ENCODE measurements at regions not wholly inside any gene's neighbourhood (a gene's known extent, or its start where the extent isn't known, plus 50 kb on each side); places are given as distances from the start of the nearest gene placed in this dataset.
"Not testable (repeated sequence)": the region's sequence is repeated elsewhere in the genome, so short reads cannot be mapped to it uniquely, and the experiment has no call there.

DNA sequence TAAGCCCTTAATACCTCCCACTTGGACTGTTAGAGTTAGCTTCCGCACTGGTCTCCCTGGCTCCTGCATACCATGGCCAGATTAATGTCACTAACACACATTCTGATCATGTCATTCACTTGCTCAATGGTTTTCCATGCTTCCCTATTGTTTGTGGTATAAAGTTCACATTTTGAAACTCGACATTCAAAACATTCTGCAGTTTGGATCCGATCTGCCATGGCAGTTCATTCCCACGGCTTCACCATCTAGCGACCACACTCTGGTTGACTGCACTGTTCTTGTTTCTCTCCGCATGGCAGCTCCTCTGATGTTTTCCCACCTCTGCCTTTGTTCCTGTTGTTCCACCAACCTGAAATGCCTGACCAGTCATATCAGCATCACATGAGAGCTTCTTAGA, 87.4 kb upstream of the WAC start:
- DNase-seq, result no peak
- Histone ChIP-seq H3K4me3 (ENCODE audit: insufficient read depth, low read depth, low read length) (no peak overlapping the region), H3K27me3 (ENCODE audit: control insufficient read depth, insufficient read depth, low read length) (no peaks in the 10 kb centered on the region)

DNA sequence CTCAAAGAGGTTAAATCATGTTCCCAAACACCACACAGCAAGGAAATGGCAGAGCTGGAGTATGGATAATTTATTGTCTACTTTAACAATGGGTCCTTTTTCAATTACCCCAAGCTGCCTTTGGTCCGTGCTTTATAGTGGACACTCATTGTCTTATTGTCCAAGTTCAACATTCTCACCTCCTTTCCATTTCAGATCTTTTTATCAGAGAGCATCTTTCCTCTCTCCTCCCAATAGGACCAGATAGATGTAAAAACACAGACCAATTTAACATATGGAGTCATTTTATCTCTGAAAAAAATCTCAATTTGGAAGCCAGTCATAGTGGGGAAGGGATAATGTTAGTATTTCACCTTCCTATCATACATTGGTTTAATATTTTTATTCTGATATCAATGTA, 83.5 kb upstream of the WAC start:
- Histone ChIP-seq H3K27me3 (ENCODE audit: control insufficient read depth, insufficient read depth, low read length) (no peaks in the 10 kb centered on the region), H3K36me3 (replicated peaks; ENCODE audit: control insufficient read depth, insufficient read depth, low read length) (no peaks in the 10 kb centered on the region), H3K4me3 (ENCODE audit: insufficient read depth, low read depth, low read length) (no peak overlapping the region)
- DNase-seq, result no peak

More for the DNA sequence above, 87.4 kb upstream of the WAC start:
- H3K36me3 ChIP-seq (replicated peaks; ENCODE audit: control insufficient read depth, insufficient read depth, low read length), result no peaks in the 10 kb centered on the region

DNA sequence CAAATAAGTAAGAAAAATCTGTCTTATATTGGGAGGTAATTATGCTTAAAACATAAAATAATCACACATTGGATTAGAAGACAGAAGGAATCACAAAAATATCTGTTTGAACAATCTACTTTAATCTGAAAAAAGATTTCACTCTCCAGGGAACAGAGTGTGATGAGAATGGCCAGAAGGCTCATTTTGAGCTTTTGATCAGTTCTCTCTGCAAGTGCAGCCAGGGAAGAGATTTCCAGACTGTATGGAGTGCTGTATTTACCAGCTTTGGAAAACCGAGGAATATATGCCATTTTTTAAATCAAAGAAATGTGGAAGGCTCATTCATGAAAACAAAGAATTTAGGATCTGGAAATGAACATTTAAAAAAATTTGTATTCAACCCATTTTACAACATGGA, 83.0 kb upstream of the WAC start:
- DNase-seq, result no peak
- Histone ChIP-seq H3K4me3 (ENCODE audit: insufficient read depth, low read depth, low read length) (no peak overlapping the region), H3K27me3 (ENCODE audit: control insufficient read depth, insufficient read depth, low read length) (no peaks in the 10 kb centered on the region), H3K36me3 (replicated peaks; ENCODE audit: control insufficient read depth, insufficient read depth, low read length) (no peaks in the 10 kb centered on the region)

DNA sequence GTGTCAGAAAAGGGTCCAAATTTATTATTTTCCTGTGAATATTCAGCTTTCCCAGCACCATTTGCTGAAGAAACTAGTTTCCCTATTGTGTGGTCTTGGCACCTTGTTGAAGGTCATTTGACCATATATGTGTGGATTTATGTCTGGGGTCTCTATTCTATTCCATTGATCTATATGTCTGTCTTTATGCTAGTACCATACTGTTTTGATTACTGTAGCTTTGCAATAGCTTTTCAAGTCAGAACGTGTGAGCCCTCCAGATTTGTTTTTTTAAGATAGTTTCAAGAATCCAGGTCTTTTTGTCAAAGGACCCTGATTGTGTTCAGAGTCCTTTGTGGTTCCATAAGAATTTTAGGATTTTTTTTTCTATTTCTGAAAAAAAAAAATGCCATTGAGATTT, 79.0 kb upstream of the WAC start:
- Histone ChIP-seq H3K27me3 (ENCODE audit: control insufficient read depth, insufficient read depth, low read length) (no peaks in the 10 kb centered on the region), H3K4me3 (ENCODE audit: insufficient read depth, low read depth, low read length) (no peak overlapping the region), H3K36me3 (replicated peaks; ENCODE audit: control insufficient read depth, insufficient read depth, low read length) (no peaks in the 10 kb centered on the region)
- DNase-seq, result no peak

DNA sequence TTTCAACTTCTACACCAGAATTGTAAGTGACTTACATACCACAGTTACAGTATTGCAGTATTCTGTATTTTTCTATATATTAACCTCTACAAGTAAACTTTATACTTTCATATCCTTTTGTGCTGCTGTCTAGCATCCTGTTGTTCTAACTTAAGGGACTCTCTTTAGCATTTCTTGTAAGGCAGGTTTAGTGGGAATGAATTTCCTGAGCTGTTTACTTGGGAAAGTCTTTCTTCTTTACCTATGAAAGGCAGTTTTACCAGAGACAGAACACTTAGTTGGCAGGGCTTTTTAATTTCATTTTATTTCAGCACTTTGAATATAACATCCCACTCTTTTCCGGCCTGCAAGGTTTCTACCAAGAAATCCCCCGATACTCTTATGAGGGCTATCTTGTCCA, 75.8 kb upstream of the WAC start:
- DNase-seq, result no peak
- no peak overlapping the region for H3K4me3 ChIP-seq (ENCODE audit: insufficient read depth, low read depth, low read length)
- no peaks in the 10 kb centered on the region for H3K36me3 ChIP-seq (replicated peaks; ENCODE audit: control insufficient read depth, insufficient read depth, low read length)
- no peaks in the 10 kb centered on the region for H3K27me3 ChIP-seq (ENCODE audit: control insufficient read depth, insufficient read depth, low read length)

DNA sequence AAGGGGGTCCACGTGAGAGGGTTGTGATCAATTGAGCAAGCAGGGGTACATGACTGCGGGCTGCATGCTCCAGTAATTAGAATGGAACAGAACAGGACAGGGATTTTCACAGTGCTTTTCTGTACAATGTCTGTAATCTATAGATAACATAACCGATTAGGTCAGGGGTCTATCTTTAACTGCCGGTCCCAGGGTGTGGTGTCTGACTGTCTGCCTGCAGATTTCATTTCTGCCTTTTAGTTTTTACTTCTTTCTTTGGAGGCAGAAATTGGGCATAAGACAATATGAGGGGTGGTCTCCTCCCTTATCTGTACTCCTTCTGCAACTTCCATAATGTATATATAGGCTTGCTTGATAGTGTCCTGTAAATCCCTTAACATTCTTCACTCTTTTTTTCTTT, 75.0 kb upstream of the WAC start:
- not testable (repeated sequence) for H3K4me3 ChIP-seq (ENCODE audit: insufficient read depth, low read depth, low read length); H3K36me3 ChIP-seq (replicated peaks; ENCODE audit: control insufficient read depth, insufficient read depth, low read length); DNase-seq; H3K27me3 ChIP-seq (ENCODE audit: control insufficient read depth, insufficient read depth, low read length)

DNA sequence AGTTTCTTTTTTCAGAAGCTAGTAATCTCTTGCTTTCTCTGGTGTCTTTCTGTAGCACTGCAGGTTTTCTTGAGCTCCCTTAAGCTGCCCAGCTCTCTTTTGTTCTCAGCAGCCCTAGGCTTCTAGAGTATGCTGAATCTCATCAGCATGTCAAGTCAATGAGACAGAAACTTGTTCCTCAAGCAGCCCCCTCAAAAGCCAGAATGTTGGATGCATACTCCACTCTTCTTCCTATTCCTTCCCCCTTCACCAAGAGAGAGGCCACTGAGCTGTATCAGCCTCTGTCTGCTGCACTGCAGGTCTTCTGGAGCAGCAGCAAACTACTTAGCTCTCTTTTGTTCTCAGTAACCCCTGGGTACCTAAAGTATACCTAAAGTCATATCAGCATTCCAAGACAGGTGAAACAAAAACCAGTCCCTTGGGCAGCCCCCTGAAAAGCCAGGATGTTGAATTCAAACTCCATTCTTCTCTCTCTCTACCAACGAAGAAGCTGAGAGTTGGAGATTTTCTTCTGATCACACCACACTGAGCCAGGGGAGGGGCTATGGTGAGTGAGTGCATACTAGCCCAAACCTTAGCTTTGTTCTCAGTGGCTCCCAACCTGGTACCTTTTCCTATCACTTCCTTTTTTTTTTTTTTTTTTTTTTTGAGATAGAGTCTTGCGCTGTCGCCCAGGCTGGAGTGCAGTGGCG, 73.3 kb upstream of the WAC start:
- no peaks in the 10 kb centered on the region for H3K27me3 ChIP-seq (ENCODE audit: control insufficient read depth, insufficient read depth, low read length)
- H3K4me3 ChIP-seq (ENCODE audit: insufficient read depth, low read depth, low read length), result no peak overlapping the region
- peak; percentile 65 for DNase-seq
- H3K36me3 ChIP-seq (replicated peaks; ENCODE audit: control insufficient read depth, insufficient read depth, low read length), result no peaks in the 10 kb centered on the region

DNA sequence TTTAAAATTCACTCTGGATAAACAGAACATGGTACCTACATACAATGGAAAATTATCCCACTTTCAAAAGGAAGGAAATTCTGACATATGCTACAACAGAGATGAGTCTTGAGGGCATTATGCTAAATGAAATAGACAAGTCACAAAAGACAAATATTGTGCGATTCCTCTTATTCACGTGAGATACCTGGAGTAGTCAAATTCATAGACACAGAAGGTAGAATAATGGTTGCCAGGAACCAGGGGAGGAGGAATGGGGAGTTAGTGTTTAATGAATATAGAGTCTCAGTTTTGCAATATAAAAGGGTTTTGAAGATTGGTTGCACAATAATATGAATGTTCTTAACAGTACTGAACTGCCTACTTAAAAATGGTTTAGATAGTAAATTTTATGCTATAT, 69.8 kb upstream of the WAC start:
- H3K27me3 ChIP-seq (ENCODE audit: control insufficient read depth, insufficient read depth, low read length), result no peaks in the 10 kb centered on the region
- H3K36me3 ChIP-seq (replicated peaks; ENCODE audit: control insufficient read depth, insufficient read depth, low read length), result no peaks in the 10 kb centered on the region
- H3K4me3 ChIP-seq (ENCODE audit: insufficient read depth, low read depth, low read length), result no peak overlapping the region
- DNase-seq, result no peak

DNA sequence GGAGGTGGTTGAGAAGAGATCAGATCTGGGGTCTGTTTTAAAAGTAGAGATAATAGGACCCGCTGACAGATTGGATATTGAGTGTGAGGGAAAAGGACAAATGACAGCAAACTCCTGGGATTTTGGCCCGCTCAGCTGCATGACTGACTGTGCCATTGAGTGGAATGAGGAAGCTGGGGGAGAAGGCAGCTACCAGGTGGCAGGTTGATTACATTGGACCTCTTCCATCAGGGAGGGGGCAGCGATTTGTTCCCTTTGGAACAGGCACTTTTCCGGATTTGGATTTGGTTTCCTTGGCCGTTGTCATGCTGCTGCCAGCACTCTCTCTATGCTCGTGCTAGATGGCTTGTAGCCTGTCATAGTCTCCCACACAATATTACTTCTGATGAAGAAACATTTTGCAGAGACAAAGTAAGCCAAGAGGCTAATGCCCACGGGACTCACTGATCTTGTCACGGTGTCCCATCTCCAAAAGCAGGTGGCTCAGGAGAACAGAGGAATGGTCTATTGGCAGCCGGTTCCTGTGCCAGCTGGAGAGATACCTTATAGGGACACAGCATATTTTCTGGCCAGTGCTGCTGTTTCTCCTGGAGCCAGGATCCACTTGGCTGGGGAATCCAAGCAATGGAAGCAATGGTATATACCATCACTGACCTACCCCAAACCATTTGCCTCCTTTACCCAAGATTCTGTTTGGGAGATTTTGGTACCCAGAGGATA, 69.1 kb upstream of the WAC start:
- Histone ChIP-seq H3K27me3 (ENCODE audit: control insufficient read depth, insufficient read depth, low read length) (no peaks in the 10 kb centered on the region), H3K4me3 (ENCODE audit: insufficient read depth, low read depth, low read length) (no peak overlapping the region), H3K36me3 (replicated peaks; ENCODE audit: control insufficient read depth, insufficient read depth, low read length) (no peaks in the 10 kb centered on the region)
- DNase-seq, result no peak

DNA sequence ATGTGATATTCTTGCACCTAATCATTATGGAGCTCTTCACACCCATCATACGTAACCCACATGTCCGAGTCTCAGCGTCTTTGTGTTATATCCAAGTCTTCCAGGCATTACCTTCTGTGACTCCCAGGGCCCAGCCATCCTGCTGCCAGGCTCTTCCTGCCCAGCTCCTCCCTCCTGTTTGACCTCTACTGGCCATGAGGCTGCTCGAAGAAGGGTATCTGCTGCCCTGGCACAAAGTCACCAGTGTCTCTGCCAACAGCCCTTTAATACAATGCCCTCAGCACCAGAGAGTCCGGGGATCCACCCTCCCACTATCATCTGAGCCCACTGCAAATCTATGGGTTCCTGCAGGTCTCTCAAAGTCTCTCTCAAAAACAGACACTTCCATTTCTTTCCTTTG, 65.3 kb upstream of the WAC start:
- H3K27me3 ChIP-seq (ENCODE audit: control insufficient read depth, insufficient read depth, low read length), result no peaks in the 10 kb centered on the region
- no peak overlapping the region for H3K4me3 ChIP-seq (ENCODE audit: insufficient read depth, low read depth, low read length)
- no peak for DNase-seq
- H3K36me3 ChIP-seq (replicated peaks; ENCODE audit: control insufficient read depth, insufficient read depth, low read length), result no peaks in the 10 kb centered on the region

DNA sequence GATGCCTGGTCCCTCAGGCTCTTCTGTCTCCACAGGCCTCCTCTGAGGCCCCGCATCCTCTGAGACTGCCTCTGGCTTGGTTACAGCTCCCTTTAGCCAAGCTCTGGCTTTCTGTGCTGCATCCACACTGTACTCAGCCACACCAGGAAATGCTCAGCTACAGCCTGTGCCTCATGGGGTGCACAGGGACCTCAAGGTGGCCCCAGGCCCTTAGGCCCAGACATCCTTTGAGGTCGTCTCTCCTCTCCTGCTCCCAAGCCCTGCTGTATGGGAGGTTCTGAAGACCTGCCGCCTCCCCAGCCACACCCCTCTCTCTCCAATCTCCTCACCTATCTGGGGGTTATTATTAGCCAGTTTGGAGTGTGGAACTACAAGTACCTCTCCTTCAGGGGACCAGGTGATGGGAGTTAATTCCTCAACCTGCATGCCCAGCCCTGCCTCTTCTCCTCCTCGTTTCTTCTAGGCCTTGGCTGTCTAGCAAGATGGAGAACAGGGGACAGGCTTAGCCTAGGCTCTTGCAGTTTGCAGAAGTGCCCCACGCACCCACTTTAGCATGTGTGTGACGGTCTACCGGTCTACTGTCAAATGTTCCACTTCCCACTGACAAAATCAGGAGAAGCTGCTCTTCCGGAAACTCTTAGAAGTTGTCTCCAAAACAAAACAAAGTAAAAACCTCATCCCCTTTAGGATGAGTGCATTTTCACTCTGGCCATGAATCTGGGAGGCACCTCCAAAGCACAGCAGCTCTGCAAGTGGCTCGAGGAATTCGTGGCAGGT, 64.0 kb upstream of the WAC start:
- Histone ChIP-seq H3K27me3 (ENCODE audit: control insufficient read depth, insufficient read depth, low read length) (no peaks in the 10 kb centered on the region), H3K36me3 (replicated peaks; ENCODE audit: control insufficient read depth, insufficient read depth, low read length) (no peaks in the 10 kb centered on the region), H3K4me3 (ENCODE audit: insufficient read depth, low read depth, low read length) (no peak overlapping the region)
- DNase-seq, result no peak

DNA sequence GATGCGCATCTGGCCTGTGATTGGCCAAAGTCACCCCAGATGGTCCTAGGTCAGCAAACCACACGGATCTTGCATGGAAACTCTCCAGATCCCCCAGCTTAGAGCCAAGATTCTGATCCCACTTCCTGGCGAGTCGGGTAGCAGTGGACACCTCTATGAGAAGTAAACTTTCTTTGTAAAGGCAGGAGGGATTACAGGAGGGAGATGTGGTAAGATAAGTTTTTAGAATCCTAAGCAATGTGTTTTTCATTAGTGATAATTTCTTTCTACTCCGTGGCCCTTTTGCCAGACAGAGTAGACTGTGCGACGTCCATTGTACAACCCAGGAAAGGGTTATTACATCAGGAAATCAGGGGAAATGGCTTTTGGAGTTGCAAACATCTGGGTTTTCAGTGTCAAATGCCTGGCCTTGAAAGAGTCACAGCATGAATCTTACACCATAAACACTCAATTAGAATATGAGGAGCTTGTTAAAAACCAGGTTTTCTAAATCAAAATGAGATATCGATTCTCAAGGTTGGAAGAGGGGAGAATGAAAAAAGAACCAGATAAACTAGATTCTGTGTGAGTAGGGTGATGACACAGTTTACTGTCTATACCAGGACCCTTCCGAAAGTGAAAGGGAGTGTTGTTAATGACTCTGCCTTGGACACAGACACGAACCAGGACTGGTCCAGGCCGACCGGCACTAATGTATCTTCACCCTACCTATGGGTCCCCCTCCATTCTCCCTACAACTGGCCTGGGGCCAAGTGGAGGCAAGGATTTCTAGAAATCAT, 61.9 kb upstream of the WAC start:
- Histone ChIP-seq H3K4me3 (ENCODE audit: insufficient read depth, low read depth, low read length) (no peak overlapping the region), H3K27me3 (ENCODE audit: control insufficient read depth, insufficient read depth, low read length) (no peaks in the 10 kb centered on the region), H3K36me3 (replicated peaks; ENCODE audit: control insufficient read depth, insufficient read depth, low read length) (no peaks in the 10 kb centered on the region)
- DNase-seq, result peak; percentile 19

DNA sequence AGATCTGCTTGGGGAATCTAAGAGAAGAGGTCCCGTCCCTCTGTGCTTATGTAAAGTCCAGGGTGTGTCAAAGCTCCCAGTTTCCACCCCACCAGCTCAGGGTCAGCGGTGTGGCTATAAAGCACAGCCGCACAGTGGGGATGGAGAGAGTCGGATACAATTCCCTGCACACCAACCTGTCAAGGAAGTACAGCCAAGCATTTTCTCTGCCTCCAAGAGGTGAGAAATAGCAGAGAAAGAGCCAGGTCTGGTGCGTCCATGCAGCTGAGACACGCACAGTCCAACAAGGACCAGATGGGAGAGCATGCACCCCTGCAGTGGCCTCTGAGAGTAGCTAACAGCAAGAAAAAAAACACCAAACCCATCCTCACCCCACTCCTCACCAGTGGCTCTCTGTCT, 61.3 kb upstream of the WAC start:
- Histone ChIP-seq H3K36me3 (replicated peaks; ENCODE audit: control insufficient read depth, insufficient read depth, low read length) (no peaks in the 10 kb centered on the region), H3K27me3 (ENCODE audit: control insufficient read depth, insufficient read depth, low read length) (no peaks in the 10 kb centered on the region), H3K4me3 (ENCODE audit: insufficient read depth, low read depth, low read length) (no peak overlapping the region)
- DNase-seq, result peak; percentile 9

DNA sequence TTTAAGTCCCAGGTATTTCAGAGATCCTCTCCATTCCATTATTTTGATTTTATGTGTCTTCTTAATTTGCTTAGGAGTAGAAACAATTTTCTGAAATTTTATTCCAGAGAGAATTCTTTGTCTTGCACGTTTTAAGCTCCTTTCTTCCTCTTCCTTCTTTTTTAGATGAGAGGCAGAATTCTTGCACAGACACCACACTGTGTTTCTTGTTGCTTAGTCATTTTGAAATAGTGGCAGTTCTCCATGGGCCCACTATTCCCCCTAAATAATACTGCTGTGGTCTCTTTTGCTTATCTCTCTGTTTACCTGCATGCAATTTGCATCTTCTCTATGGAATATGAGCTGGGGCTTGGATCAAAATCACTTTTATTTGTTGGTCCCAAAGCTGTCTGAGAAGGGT, 54.3 kb upstream of the WAC start:
- H3K27me3 ChIP-seq (ENCODE audit: control insufficient read depth, insufficient read depth, low read length), result no peaks in the 10 kb centered on the region
- H3K4me3 ChIP-seq (ENCODE audit: insufficient read depth, low read depth, low read length), result no peak overlapping the region
- no peaks in the 10 kb centered on the region for H3K36me3 ChIP-seq (replicated peaks; ENCODE audit: control insufficient read depth, insufficient read depth, low read length)
- no peak for DNase-seq

Data from H7 (cell line).